Activated CD4-positive, alpha-beta T cell treated with anti-CD3 and anti-CD28 coated beads, Interleukin-2, amount 10 ng/mL, durations not matched to agents 7 days and 5 days (primary cell): ENCODE measurements at regions not wholly inside any gene's neighbourhood (a gene's known extent, or its start where the extent isn't known, plus 50 kb on each side); places are given as distances from the start of the nearest gene placed in this dataset.

ENCODE experiments used
- CTCF ChIA-PET: fragments of 350-600 bp; sonication (Branson Sonifier 250); formaldehyde crosslinking; loops from one replicate; lab custom pipeline; 2021; ENCODE audit warnings: antibody characterized with exemption; lab: Charles Lee
- POLR2A ChIA-PET: fragments of 350-600 bp; sonication (Branson Sonifier 250); formaldehyde crosslinking; loops from one replicate; lab custom pipeline; 2021; ENCODE audit warnings: antibody characterized with exemption; lab: Charles Lee
- DNase-seq: peaks from one replicate; pipeline ENCODE4 v3.0.0-alpha.2; 2020
- H3K27ac Mint-ChIP-seq: one replicate; pipeline ENCODE4 v1.8.0; 2021; ENCODE audit warnings: mild to moderate bottlenecking, moderate library complexity, mixed read lengths
- H3K27me3 Mint-ChIP-seq: one replicate; pipeline ENCODE4 v1.8.0; 2021; ENCODE audit warnings: mixed read lengths
- H3K36me3 Mint-ChIP-seq: one replicate; pipeline ENCODE4 v1.8.0; 2021; ENCODE audit warnings: low read depth, mixed read lengths
- H3K4me1 Mint-ChIP-seq: one replicate; pipeline ENCODE4 v1.8.0; 2021; ENCODE audit warnings: mixed read lengths
- H3K4me3 Mint-ChIP-seq: one replicate; pipeline ENCODE4 v1.8.0; 2021; ENCODE audit warnings: mild to moderate bottlenecking, moderate library complexity, mixed read lengths
- H3K9me3 Mint-ChIP-seq: one replicate; pipeline ENCODE4 v1.8.0; 2021; ENCODE audit warnings: mixed read lengths

DNA sequence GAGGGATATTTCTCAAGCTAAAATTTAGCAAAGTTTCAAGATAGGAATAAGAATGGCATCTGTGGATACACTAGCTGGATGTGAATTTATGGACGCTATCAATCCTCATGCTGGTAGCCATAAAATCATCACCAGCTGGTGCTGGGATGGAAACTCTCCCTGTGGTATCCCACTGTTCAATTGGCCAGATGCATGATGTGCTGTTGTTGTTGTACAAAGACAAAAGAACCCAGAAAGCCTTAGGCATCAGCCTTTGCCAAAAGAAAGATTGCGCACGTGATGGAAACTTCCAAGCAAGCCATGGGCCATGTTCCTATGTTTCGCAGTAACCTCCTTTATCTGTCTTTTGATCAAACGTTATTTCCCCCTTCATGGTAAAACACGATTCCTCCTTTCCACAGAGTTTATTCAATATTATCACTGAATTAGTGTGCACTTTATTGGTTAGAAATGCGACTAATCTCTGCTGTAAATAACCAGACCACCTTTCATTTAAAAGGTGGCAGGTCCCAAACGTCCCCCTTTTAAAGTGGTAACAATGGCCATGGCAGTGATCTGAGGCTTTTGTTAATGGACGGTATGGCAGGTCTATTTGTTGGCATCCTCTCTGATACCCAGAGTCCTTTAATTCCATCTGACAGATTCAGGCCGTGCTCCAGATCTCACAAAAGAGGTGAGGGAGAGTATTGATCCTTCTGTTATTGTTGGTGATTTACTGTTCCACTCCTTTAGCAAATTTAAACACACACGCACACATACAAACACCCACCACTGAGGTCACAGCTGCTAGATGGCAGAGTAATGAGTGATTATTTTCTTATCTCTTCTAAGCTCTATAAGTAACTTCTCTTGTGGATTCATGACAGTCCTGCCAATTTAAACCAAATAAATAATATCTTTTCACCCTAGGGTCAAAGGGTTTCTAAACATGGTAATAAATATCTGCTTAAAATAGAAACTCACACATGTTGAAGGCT, 291.2 kb upstream of the KCNMB2 start:
- CTCF ChIA-PET = interaction anchor here (0.6 kb wide), 1 partner anchor 581 kb away, joined by 5 read pairs; no protein-coding TSS in a partner anchor
- no peak overlapping the region for H3K27ac Mint-ChIP-seq
- no peaks in the 10 kb centered on the region for H3K27me3 Mint-ChIP-seq
- H3K4me1 Mint-ChIP-seq = no peaks in the 10 kb centered on the region
- POLR2A ChIA-PET = no interaction called here
- H3K4me3 Mint-ChIP-seq = no peak overlapping the region
- DNase-seq = no peak
- H3K9me3 Mint-ChIP-seq = peaks cover 3% of the 10 kb centered on the region
- H3K36me3 Mint-ChIP-seq = no peaks in the 10 kb centered on the region

DNA sequence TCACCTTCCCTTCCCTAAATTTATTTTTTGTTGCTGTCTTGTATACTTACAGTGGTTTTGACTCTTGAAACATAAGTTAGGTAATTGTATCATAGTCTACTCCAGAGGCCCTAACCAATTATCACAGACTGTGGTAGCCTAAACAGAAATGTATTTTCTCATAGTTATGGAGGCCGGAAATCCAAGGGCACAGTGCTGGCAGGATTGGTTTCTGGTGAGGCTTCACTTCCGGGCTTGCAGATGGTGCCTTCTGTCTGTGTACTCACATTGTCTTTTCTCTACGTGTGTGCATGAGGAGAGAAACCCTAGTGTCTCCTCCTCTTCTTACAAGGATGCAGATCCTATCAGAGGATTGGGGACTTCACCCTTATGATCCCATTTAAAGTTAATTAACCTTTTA, 290.2 kb upstream of the KCNMB2 start:
- H3K27me3 Mint-ChIP-seq = no peaks in the 10 kb centered on the region
- no peaks in the 10 kb centered on the region for H3K4me1 Mint-ChIP-seq
- ChIA-PET POLR2A (no interaction called here), CTCF (no interaction called here)
- no peak overlapping the region for H3K4me3 Mint-ChIP-seq
- no peak for DNase-seq
- peaks cover under 1% of the 10 kb centered on the region for H3K9me3 Mint-ChIP-seq
- H3K27ac Mint-ChIP-seq = no peak overlapping the region
- H3K36me3 Mint-ChIP-seq = no peaks in the 10 kb centered on the region

DNA sequence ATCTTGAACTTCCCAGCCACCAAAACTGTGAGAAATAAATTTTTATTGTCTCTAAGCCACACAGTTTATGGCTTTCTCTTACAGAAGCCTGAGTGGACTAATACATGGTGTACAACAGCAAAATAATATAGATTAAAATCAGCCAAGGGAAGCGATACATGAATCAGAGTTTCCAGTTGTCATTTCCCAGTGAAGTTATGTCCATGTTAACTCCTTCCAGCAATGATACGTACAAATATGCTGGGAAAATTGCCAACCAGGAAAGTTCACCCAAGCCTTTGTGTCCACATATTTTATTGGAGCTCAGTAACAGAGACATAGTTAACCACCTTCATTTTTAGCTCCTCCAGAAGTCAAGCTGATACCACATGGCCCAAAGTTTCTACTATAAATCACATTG, 280.9 kb upstream of the KCNMB2 start:
- POLR2A ChIA-PET = no interaction called here
- no peak overlapping the region for H3K27ac Mint-ChIP-seq
- no peaks in the 10 kb centered on the region for H3K4me1 Mint-ChIP-seq
- H3K9me3 Mint-ChIP-seq = no peaks in the 10 kb centered on the region
- CTCF ChIA-PET = no interaction called here
- H3K36me3 Mint-ChIP-seq = no peaks in the 10 kb centered on the region
- no peaks in the 10 kb centered on the region for H3K27me3 Mint-ChIP-seq
- no peak overlapping the region for H3K4me3 Mint-ChIP-seq
- DNase-seq = no peak

DNA sequence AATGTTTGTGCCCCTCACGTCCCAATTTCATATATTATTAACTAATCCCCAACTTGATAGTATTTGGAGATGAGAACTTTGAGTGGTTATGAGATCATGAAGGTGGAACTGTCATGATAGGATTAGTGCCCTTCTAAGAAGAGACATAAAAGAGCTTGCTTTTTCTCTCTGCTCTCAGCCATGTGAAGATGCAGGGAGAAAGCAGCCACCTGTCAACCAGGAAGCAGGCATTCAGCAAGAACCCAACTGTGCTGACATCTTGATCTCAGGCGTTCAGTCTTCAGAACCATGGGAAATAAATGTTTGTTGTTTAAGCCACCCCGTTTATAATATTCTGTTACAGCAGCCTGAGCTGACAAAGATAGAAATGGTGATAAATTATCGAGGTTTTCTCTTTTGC, 278.7 kb upstream of the KCNMB2 start:
- ChIA-PET CTCF (no interaction called here), POLR2A (no interaction called here)
- Mint-ChIP-seq H3K4me1 (no peaks in the 10 kb centered on the region), H3K9me3 (no peaks in the 10 kb centered on the region), H3K36me3 (no peaks in the 10 kb centered on the region), H3K27me3 (no peaks in the 10 kb centered on the region), H3K4me3 (no peak overlapping the region), H3K27ac (no peak overlapping the region)
- DNase-seq = no peak

DNA sequence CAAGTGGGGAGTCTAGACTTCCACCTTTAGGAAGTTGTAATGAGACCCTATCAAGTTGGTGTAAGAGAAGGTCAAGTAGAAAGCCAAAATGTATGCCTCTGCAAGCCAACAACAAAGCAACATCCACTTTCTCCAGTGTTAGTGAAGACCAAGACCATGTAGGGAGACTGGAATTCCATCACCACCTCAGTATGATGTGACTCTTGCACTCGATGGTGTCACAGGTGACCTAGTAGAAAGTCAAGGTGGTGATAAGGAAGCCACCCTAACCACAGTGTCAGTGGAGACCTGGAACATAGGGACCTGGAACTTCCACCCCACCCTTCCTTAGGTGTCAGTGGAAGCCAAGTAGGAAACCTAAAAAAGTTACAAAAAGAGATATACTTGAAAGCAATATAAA, 278.1 kb upstream of the KCNMB2 start:
- H3K4me3 Mint-ChIP-seq = no peak overlapping the region
- H3K36me3 Mint-ChIP-seq = no peaks in the 10 kb centered on the region
- no peaks in the 10 kb centered on the region for H3K9me3 Mint-ChIP-seq
- no peak overlapping the region for H3K27ac Mint-ChIP-seq
- ChIA-PET POLR2A (no interaction called here), CTCF (no interaction called here)
- no peak for DNase-seq
- H3K4me1 Mint-ChIP-seq = no peaks in the 10 kb centered on the region
- no peaks in the 10 kb centered on the region for H3K27me3 Mint-ChIP-seq

DNA sequence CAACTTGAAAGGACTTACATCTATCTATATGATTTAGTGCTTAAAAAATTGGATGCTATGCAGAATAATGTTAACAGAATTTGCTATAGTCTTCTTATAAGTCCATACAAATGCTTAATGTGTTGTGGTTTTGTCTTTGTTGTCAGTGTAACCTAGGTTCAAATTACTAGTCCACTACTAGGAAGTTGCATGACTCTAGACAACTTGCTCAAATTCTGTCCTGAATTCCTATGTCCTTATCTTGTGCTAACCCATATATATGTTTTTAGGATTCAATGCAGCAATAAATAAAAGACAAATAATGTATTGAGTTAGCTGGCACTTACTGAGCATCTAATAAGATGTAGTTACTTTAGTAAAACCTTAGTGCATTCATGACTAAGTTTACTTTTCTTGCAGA, 276.5 kb upstream of the KCNMB2 start:
- Mint-ChIP-seq H3K36me3 (no peaks in the 10 kb centered on the region), H3K9me3 (no peaks in the 10 kb centered on the region), H3K4me1 (no peaks in the 10 kb centered on the region), H3K27me3 (no peaks in the 10 kb centered on the region), H3K4me3 (no peak overlapping the region), H3K27ac (no peak overlapping the region)
- no peak for DNase-seq
- ChIA-PET CTCF (no interaction called here), POLR2A (no interaction called here)

DNA sequence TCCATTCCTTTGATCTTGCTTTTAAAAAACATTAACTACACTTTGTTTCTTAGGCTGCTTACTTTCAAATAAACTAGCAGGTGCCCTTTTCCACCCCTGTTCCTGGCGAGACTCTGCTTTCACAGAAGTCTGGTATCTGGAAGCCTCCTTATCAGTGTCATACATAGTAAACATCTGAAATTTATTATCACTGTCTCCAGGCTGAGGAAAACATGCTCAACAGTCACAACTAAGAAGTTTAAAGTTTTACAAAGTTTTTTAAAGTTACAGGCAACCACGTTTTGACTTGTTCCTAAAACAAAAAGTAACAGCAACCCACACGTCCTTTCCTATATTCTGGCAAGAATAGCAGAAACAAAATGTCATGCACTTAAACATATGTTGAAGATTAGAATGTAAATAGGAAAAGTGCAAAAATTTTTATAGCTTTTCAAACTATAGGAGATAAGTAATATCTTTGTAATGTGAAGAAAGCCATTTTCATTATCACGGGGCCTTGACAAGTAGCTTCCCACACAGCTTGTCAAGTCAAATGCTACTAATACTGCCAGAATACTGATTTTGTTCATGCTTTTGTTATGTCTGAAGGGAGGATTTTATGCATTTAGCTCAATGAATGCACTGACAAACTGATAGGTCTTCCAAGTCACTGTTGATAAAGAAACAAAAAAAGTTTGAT, 275.2 kb upstream of the KCNMB2 start:
- H3K27ac Mint-ChIP-seq = no peak overlapping the region
- no peak overlapping the region for H3K4me3 Mint-ChIP-seq
- no peak for DNase-seq
- H3K9me3 Mint-ChIP-seq = no peaks in the 10 kb centered on the region
- CTCF ChIA-PET = interaction anchor here (0.6 kb wide), 1 partner anchor 578 kb away, joined by 3 read pairs; no protein-coding TSS in a partner anchor
- POLR2A ChIA-PET = no interaction called here
- no peaks in the 10 kb centered on the region for H3K27me3 Mint-ChIP-seq
- no peaks in the 10 kb centered on the region for H3K4me1 Mint-ChIP-seq
- no peaks in the 10 kb centered on the region for H3K36me3 Mint-ChIP-seq

DNA sequence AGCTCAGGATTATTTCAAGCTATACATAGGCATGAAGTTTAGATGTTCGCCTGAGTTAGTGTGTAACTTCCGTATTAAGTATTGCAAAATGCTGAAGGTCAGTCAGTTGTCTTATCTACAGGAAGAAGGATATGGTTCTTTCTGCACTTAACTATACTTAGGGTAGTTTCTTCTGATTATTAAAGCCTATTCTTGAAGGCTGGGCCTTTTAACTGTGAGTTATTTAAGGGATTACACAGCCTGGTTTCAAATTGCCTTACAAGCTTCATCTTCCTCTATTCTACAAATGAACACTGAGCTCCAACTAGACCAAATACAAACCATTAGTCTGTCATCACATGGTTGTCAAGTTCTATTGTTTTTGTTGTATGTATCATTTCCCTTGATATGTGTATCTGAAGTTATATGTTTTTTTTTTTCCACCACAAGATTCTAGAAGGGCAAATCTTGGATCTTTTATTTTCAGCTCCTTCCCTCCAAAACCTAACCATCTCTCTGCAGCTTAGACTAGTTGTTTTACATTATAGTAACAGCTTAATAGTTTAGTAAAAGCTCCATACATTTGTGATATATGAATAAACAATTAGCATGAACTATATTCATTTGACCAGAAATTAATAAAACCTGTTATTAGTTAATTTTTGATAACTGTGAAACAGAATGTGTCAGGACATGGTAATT, 272.9 kb upstream of the KCNMB2 start:
- H3K27ac Mint-ChIP-seq = no peak overlapping the region
- H3K9me3 Mint-ChIP-seq = no peaks in the 10 kb centered on the region
- POLR2A ChIA-PET = interaction anchor here (0.6 kb wide), 1 partner anchor 11 kb away, joined by 3 read pairs; no protein-coding TSS in a partner anchor
- CTCF ChIA-PET = interaction anchor here (0.7 kb wide), 1 partner anchor 22 kb away, joined by 3 read pairs; no protein-coding TSS in a partner anchor
- no peaks in the 10 kb centered on the region for H3K36me3 Mint-ChIP-seq
- H3K27me3 Mint-ChIP-seq = no peaks in the 10 kb centered on the region
- H3K4me3 Mint-ChIP-seq = no peak overlapping the region
- no peak for DNase-seq
- H3K4me1 Mint-ChIP-seq = no peaks in the 10 kb centered on the region

DNA sequence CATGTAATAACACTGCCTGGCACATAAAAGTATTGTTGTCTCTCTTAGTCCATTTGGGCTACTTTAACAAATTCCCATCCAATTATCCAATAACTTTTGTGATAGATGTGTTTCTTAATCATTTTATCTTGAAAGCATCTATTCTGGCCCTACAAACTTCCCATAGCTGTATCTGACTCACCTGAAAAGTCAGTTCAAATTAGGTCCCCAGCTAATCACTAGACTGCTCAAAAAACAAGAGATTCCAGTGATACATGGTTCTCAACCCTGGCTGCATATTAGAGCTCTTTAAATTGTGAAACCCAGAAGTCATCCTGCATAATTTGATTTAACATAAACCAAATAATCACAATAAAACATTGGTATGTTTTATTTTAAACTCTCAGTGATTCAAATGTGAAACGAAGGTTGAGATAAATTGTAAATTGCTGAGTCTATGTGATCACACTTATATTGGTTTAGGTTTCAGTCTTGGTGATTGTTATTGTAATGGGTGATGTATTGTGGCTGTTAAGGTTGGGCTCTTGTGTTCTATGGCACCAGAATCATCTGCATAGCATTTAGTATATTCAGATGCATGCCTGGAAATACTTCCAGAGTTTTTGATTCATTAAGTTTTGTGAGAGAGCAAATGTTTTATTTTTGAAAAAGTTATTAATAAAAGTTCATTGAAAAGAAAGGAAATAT, 268.9 kb upstream of the KCNMB2 start:
- Mint-ChIP-seq H3K9me3 (no peaks in the 10 kb centered on the region), H3K4me1 (no peaks in the 10 kb centered on the region), H3K27me3 (no peaks in the 10 kb centered on the region), H3K27ac (no peak overlapping the region), H3K36me3 (no peaks in the 10 kb centered on the region), H3K4me3 (no peak overlapping the region)
- no peak for DNase-seq
- ChIA-PET CTCF (no interaction called here), POLR2A (no interaction called here)

DNA sequence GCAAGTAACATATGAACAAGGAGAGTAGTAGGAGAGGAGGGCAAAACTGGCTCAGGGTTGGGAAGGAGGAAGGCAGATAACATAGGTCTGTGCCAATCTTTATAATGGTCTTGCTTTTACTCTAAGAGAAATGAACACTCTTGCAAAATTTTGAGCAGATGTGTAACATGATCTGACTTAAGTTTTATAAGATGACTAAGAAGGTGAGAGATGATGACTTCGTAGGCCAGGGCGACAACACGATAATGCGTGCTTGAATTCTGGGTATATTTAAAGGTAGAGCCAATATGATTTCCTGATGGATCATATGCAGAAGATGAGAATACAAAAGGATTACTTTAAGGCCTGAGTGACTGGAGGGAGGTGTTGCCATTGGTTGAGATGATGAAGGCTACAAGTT, 265.4 kb upstream of the KCNMB2 start:
- Mint-ChIP-seq H3K27me3 (no peaks in the 10 kb centered on the region), H3K4me3 (no peak overlapping the region), H3K9me3 (no peaks in the 10 kb centered on the region), H3K4me1 (no peaks in the 10 kb centered on the region), H3K36me3 (no peaks in the 10 kb centered on the region), H3K27ac (no peak overlapping the region)
- no peak for DNase-seq
- POLR2A ChIA-PET = no interaction called here
- CTCF ChIA-PET = no interaction called here

DNA sequence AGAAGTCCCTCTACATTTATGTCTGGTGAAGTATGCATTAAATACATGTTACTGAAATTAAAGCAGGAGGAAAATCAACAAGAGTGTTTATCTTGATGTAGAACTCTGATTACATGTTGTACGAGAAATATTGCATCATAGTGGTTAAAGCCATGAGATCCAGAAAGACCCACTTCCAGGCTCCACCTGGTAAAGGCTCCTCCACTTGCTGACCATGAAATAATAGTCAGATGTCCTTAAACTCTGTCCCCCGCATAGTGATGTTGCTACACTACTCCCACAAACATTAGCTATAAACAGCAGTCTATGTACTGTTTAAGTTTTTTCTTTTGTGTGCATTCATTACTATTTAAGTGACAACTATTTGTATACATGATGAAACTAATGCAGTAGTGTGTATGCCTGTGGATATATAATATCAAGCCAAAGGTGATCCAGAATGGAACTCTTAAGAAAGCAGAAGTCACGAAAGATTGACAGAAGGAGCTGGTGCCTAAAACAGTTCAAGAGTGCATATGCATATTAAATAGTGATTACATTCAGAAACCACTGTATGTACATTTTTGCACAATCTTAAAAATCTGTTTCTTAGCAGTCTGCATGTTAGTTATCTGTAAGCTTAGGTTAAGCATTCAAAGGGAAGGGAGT, 264.4 kb upstream of the KCNMB2 start:
- no peaks in the 10 kb centered on the region for H3K27me3 Mint-ChIP-seq
- ChIA-PET POLR2A (no interaction called here), CTCF (no interaction called here)
- no peaks in the 10 kb centered on the region for H3K4me1 Mint-ChIP-seq
- H3K9me3 Mint-ChIP-seq = no peaks in the 10 kb centered on the region
- no peak overlapping the region for H3K27ac Mint-ChIP-seq
- H3K36me3 Mint-ChIP-seq = no peaks in the 10 kb centered on the region
- DNase-seq = no peak
- no peak overlapping the region for H3K4me3 Mint-ChIP-seq

DNA sequence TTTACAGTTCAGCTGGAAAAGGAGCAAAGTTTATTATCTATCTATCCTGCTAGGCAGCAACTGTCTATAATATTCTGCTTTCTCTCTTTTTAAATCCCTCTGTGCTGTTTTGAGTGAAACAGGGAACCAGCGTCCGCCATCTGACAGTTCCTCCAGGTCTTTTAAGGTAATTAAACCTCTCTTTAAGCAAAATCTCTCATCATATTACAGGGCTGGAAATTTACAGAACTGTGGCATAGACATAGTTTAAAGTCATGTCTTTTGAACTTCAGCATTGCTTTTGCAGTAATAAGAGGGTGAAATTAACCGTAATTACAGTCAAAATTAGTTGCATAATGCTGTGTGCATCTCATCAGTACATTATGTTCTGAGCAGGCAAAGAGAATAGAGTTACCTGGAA, 263.4 kb upstream of the KCNMB2 start:
- POLR2A ChIA-PET = no interaction called here
- H3K27me3 Mint-ChIP-seq = no peaks in the 10 kb centered on the region
- no peak for DNase-seq
- H3K9me3 Mint-ChIP-seq = peaks cover 3% of the 10 kb centered on the region
- no peak overlapping the region for H3K27ac Mint-ChIP-seq
- CTCF ChIA-PET = no interaction called here
- no peaks in the 10 kb centered on the region for H3K4me1 Mint-ChIP-seq
- H3K36me3 Mint-ChIP-seq = no peaks in the 10 kb centered on the region
- no peak overlapping the region for H3K4me3 Mint-ChIP-seq
